ENCODE measurements at regions not wholly inside any gene's neighbourhood (a gene's known extent, or its start where the extent isn't known, plus 50 kb on each side); places are given as distances from the start of the nearest gene placed in this dataset.

GRCh38 chr11:71062199-71062598 lies 190.2 kb downstream of the SHANK2 start:
- peak; percentile 14 for TF ChIP-seq CTCF (IDR thresholded peaks at IDR 0.05; ENCODE audit: low read depth, low read length, poor library complexity, severe bottlenecking)
- no peak for TF ChIP-seq EZH2phosphoT487 (IDR thresholded peaks at IDR 0.05; ENCODE audit: borderline replicate concordance, low read length)

Measured in DOHH2 (cell line).